ENCODE measurements at regions not wholly inside any gene's neighbourhood (a gene's known extent, or its start where the extent isn't known, plus 50 kb on each side); places are given as distances from the start of the nearest gene placed in this dataset.

DNA sequence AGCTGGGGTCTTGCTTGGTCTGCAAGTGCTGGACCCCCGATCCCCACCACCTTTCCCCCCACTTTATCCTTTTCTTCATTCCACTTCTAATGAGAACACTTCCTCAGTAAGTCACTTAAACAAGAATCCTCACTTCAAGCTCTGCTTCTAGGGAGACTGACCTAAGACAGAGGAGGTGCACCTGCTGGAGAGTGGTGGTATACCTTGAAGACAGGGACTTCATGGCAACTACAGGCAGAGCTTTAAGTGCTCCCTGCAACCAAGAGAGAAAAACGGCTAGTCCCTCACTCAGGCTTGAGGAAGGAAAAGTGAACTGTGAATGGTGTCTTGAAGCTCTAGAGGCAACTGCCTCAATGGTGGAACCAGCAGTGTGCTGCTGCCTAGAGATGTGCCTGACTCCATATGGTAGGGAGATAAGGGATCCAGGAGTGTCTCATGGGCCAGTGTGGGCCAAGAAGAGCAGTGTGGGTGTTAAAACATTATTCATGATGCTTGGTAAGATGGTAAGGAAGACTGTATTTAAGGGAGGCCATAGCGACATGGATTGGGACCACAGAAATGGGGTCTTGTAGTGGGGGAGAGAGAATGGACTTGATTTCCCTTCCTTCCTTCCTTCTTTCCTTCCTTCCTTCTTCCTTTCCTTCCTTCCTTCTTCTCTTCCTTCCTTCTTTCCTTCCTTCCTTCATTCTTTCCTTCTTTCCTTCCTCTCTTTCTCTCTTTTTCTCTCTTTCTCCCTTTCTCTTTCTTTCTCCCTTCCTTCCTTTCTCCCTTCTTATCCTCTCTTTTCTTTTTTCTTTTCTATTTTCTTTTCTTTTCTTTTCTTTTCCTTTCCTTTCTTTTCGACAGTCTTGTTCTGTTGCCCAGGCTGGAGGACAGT is 96.2 kb upstream of the NAP1L1 start:
- Histone ChIP-seq H2AFZ (ENCODE audit: low read length) (no peak overlapping the region), H3K4me2 (ENCODE audit: low read length) (no peak overlapping the region), H3K9me3 (ENCODE audit: low read length) (no peaks in the 10 kb centered on the region), H3K36me3 (ENCODE audit: insufficient read depth, low read length) (no peaks in the 10 kb centered on the region), H3K79me2 (ENCODE audit: insufficient read depth, low read depth, low read length) (no peaks in the 10 kb centered on the region), H3K4me3 (ENCODE audit: low read depth, low read length, poor library complexity, severe bottlenecking) (no peak overlapping the region), H3K4me1 (ENCODE audit: insufficient read depth, low read length, poor library complexity, severe bottlenecking) (no peaks in the 10 kb centered on the region), H3K9me2 (ENCODE audit: insufficient read depth, low read length) (no peaks in the 10 kb centered on the region), H3K27ac (ENCODE audit: low read depth, low read length, poor library complexity, severe bottlenecking) (no peak overlapping the region), H4K20me1 (ENCODE audit: insufficient read depth, low read length) (no peaks in the 10 kb centered on the region)
- ChIA-PET POLR2A (interaction anchor here (0.7 to 1.3 kb wide), 2 partner anchors 11 to 209 kb away, joined by 3 to 5 read pairs; no protein-coding TSS in a partner anchor), CTCF (ENCODE audit: unreplicated experiment) (no interaction called here)
- DNase-seq (ENCODE audit: low spot score) = no peak
- intact Hi-C loops (cut with micrococcal nuclease; ENCODE audit: unreplicated experiment) = no loop called here
- TF ChIP-seq, protein P1, sequence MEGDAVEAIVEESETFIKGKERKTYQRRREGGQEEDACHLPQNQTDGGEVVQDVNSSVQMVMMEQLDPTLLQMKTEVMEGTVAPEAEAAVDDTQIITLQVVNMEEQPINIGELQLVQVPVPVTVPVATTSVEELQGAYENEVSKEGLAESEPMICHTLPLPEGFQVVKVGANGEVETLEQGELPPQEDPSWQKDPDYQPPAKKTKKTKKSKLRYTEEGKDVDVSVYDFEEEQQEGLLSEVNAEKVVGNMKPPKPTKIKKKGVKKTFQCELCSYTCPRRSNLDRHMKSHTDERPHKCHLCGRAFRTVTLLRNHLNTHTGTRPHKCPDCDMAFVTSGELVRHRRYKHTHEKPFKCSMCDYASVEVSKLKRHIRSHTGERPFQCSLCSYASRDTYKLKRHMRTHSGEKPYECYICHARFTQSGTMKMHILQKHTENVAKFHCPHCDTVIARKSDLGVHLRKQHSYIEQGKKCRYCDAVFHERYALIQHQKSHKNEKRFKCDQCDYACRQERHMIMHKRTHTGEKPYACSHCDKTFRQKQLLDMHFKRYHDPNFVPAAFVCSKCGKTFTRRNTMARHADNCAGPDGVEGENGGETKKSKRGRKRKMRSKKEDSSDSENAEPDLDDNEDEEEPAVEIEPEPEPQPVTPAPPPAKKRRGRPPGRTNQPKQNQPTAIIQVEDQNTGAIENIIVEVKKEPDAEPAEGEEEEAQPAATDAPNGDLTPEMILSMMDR (conservative IDR thresholded peaks at IDR 0.05; ENCODE audit: low read length) = no peak
- no peak for TF ChIP-seq EZH2phosphoT487 (IDR thresholded peaks at IDR 0.05; ENCODE audit: borderline replicate concordance, low read depth, low read length)
- BruUV-seq (replicated peaks) = no TSS peak

DNA sequence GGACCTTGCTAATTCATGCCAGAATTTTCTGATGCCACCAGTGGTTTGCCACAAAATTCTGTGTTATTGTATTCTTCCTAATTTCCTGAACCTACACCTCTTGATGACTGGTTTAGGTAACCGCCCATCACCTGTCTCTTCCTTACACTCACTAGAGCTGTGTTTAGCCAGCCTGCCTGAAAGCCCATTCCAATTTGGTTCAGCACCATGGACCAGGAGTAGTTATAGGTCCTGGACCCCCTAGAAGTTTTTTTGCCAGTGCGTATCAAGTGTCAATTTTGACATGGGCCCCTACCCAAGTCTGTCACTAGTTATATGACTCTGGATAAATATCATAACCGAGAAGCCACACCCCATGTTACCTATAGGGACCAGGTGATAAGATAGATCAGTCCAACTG is 94.0 kb upstream of the NAP1L1 start:
- H3K4me3 ChIP-seq (ENCODE audit: low read depth, low read length, poor library complexity, severe bottlenecking) = no peak overlapping the region
- no TSS peak for BruUV-seq (replicated peaks)
- CTCF ChIA-PET (ENCODE audit: unreplicated experiment) = no interaction called here

More for the DNA sequence above, 94.0 kb upstream of the NAP1L1 start:
- Histone ChIP-seq H3K9me2 (ENCODE audit: insufficient read depth, low read length) (no peaks in the 10 kb centered on the region), H3K4me1 (ENCODE audit: insufficient read depth, low read length, poor library complexity, severe bottlenecking) (no peaks in the 10 kb centered on the region), H3K36me3 (ENCODE audit: insufficient read depth, low read length) (no peaks in the 10 kb centered on the region), H4K20me1 (ENCODE audit: insufficient read depth, low read length) (no peaks in the 10 kb centered on the region), H3K4me2 (ENCODE audit: low read length) (no peak overlapping the region), H3K79me2 (ENCODE audit: insufficient read depth, low read depth, low read length) (no peaks in the 10 kb centered on the region), H3K9me3 (ENCODE audit: low read length) (no peaks in the 10 kb centered on the region), H3K27ac (ENCODE audit: low read depth, low read length, poor library complexity, severe bottlenecking) (no peak overlapping the region), H2AFZ (ENCODE audit: low read length) (no peak overlapping the region)
- no peak for DNase-seq (ENCODE audit: low spot score)
- TF ChIP-seq, protein P1 (conservative IDR thresholded peaks at IDR 0.05; ENCODE audit: low read length) = no peak
- TF ChIP-seq EZH2phosphoT487 (IDR thresholded peaks at IDR 0.05; ENCODE audit: borderline replicate concordance, low read depth, low read length) = no peak
- POLR2A ChIA-PET = no interaction called here
- intact Hi-C loops (cut with micrococcal nuclease; ENCODE audit: unreplicated experiment) = no loop called here

Data from OCI-LY7 (cell line).